Activated T-helper 9 cell treated with anti-CD3 and anti-CD28 coated beads, Interleukin-2, amount 50 U/mL, for 16 hours (primary cell): ENCODE measurements at regions not wholly inside any gene's neighbourhood (a gene's known extent, or its start where the extent isn't known, plus 50 kb on each side); places are given as distances from the start of the nearest gene placed in this dataset.
A peak's percentile ranks its signal among the peaks of the same experiment; 100 is the strongest.
"Not testable (repeated sequence)": the region's sequence is repeated elsewhere in the genome, so short reads cannot be mapped to it uniquely, and the experiment has no call there.

ENCODE experiments used
- DNase-seq: peaks from one replicate; pipeline ENCODE4 v3.0.0-alpha.2; 2020; ENCODE audit warnings: low read depth

DNA sequence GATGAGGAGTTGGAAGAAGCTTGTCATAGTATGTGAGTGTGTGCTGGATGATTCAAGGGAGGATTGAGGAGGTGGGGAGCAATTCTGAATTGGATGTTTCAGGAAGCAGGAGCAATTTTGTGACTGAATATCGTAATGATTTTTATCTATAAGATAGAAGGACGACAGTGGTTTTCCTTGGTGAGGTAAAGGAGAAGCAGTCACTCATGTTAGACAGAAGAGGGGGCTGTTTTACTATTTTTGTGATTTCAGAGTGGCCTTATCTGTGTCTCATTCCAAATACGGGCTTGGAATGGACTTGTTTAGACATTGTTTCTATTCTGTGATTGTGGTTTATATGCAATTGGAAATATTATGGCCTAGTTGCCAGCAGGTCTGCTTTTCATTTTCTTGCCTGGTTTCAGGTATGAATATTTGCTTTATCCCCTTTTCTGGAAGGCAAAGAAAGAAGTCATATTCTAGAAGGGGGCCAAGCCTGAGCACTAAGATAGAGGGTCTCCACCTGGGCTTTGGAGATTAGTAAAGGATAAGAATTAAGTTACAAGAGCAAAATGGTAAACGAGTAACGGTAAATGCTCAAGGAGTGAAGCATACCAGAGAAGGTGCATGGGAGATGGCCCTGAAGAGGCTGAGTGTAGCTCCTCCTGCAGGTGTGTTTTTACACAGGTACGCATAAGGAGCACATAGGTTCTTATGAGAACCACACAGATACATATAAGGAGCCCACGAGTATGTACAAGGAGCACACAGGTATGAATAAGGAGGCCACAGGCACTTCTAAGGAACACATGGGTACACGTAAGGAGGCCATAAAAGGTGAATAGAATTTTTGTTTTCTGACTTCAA is 124.6 kb upstream of the KCNAB1 start:
- DNase-seq = no peak

DNA sequence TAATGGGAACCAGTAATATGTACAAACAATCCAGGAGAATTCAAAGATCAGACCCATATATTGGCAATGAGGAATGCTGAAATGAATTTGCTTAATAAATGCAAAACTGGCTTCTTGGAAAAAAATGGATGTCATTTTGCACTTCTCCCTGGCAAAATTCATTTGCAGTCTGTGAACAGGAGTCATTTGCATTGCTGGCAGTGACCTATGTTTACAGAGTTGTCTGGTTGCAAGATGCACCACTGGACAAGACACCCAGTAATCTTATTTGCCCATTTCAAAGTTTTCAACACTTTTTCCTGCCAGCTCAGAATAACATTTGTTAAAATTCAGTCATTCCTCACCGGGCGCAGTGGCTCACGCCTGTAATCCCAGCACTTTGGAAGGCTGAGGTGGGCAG is 123.5 kb upstream of the KCNAB1 start:
- DNase-seq = no peak

DNA sequence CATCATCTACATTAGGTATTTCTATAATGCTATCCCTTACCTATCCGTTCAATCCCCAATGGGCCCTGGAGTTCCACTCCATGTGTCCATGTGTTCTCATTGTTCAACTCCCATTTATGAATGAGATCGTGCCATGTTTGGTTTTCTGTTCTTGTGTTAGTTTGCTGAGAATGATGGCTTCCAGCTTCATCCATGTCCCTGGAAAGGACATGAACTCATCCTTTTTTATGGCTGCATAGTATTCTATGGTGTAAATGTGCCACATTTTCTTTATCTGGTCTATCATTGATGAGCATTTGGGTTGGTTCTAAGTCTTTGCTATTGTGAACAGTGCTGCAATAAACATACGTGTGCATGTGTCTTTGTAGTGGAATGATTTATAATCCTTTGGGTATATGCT is 122.2 kb upstream of the KCNAB1 start:
- DNase-seq = not testable (repeated sequence)

DNA sequence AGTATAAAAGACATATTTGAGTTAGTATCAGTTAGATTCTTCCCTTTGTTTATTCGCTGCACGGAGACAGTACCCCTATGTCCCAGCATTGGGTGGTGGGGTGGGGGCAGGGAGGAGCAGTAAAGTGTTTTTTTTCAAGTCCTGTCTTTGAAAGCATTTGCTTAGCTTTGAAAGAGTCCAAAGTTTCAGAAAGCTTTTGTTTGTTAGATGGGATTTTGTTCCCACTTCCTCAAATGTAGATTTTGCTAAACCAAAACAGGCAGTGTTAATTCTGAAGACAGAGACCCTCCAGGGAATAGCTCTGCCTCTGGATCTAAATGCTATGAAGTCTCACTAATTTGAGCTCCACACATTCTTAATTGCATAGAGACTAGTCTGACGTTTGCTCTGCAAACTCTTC is 114.6 kb upstream of the KCNAB1 start:
- no peak for DNase-seq

DNA sequence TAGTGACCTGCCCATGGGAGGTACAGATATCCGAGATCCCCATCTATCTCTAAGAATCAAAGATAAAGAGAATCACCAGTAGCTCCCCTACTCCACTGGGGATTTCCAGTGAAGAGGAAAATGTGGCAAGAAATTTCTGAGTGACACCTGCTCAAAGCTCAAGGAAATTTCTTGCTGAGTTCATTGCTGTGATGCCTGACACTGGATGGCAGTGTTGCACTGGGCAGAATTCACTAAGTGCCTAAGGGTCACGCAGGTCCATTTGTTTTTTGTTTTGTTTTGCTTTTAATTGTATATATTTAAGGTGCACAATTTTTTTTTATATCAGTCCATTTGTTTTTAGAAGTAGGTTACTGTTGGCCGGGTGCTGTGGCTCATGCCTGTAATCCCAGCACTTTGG is 109.5 kb upstream of the KCNAB1 start:
- no peak for DNase-seq

DNA sequence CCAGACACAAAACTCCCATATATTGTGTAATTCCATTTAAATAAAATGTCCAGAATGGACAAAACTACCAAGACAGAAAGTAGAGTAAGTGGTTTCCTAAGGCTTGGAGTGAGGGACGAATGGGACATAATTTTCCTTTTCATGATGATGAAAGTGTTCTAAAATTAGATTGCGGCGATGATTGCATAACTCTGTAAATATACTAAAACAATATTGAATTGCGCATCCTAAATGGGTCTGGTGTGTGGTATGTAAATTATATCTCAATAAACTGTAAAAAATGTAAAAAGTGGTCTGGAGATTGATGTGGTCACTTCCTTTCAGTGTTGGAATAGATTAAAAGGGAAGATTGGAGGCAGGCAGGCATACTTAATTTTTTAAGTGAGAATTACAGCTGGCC is 105.9 kb upstream of the KCNAB1 start:
- no peak for DNase-seq

DNA sequence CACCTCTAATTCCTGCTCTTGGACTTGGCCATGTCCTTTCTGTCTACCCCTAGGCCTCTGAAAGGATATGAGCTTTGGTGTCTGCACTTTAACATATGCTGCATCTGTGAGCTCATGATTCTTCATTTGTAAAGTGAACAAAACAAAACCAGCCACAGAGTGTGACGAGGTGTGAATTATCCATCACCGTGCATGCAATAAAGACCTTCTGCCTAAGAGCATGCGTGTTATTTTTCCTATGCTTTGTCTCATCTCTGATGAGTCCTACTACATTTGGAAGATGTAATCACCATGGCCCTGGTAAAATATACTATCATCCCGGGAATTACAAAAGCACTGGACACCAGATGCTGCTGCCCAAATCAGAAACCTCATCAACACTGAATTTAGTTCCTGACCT is 103.5 kb upstream of the KCNAB1 start:
- no peak for DNase-seq

DNA sequence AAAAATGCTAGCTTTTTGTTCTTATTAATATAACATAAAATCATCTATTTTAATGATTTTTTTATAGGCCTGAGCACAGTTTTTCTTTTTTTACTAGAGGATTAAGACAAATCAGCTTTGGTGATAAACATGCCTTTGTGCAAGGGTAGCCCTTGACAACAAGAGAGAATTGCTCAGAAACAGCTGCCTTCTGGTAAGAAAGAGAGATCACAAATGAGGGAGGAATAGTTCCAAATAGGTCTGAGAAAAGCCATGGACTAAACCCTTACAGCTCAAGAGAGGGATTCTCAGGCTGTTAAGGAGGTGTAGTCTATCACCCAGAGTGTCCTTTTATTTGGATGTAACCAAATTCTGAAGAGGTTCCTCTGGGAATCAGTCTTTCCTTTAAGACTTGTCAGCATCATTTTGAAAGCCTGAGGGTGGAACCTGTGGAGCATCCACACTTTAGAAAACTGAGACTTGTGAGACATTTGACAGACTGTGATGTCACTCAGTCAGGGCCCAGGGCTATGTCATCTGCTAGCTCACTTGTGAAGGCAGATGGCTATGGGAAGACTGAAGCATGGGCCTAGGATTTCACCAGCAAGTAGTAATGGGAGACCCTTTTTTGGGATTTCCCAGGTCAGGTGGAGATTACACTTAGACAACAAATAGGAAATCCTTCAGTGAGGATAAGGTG is 102.9 kb upstream of the KCNAB1 start:
- DNase-seq = no peak

DNA sequence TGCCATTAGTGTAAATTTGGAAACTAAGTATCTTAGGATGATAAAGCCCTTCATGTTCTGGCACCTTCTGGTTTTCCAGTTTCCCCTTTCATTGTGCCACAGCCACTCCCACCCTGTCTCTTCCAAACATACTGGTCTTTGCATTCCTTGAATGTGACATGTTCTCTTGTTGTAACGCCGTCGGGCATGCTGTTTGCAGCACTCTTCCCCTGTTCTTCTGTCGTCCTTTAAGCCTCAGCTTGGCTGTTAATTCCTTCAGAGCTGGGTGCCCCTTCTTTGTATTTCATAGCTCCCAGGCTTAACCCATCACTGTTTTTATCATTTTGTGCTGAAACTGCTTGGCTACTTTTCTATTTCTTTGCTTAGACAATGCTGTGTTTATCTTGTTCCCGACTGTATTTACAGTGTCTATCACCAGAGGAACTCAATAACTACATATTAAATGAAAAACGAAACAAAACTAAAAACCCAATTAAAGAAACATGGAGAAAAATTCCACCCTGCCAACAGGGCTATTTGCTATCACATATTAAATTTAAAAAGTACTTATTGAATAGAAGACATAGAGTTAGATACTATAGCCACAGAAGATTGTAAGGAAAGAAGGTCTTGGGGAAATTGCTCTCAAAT is 95.4 kb upstream of the KCNAB1 start:
- no peak for DNase-seq

DNA sequence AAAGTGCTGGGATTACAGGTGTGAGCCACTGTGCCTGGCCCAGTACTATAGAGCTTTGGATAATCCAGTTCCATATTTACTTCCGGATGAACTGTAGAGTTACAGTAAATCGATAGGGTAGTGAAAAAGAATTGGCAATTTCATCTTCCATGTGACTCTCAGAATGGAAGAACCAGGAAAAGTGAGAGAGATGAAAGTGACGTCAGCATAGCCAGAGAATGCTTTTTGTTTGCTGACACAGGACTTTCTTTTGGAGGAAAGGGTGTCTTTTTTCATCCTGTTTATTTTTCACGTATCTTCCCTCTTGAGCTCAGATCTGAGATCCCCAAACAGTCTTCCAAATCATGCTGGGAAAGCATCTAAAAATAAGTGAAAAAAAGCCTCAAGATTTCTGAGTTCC is 91.2 kb upstream of the KCNAB1 start:
- DNase-seq = no peak

DNA sequence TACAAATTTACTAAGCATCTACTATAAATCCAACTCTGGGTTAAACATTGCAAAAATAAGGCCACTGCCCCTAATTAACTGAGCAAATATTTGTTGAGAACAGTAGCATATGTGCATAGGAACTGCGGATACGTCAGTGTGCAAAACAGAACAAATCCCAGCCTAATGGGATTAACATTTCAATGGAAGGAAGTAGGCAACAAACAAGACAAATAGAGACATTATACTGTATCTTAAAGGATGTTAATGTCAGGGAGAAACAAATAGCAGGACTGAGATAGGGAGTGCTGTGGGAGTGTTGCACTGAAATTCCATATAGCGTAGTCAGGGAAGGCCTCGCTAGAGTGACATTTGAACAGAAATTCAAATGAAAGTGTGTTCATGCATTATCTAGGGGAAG is 89.7 kb upstream of the KCNAB1 start:
- no peak for DNase-seq

DNA sequence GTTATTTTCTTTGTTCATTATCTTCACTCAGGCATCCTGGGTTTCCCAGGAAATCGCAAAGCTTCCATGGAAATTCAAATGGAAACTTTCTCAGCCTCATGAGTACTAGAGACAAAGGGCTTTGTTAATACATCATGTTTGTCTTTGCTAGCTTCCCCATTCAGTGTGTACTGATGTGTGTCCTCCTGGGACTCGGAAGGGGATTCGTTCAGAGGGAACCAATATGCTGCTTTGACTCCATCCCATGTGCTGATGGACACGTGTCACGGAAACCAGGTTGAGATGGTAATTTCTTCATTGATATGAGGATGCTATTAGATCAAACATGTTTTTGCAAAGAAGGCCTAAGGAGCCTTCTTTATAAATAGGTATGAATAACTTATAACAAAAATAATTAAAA is 87.0 kb upstream of the KCNAB1 start:
- DNase-seq = no peak

DNA sequence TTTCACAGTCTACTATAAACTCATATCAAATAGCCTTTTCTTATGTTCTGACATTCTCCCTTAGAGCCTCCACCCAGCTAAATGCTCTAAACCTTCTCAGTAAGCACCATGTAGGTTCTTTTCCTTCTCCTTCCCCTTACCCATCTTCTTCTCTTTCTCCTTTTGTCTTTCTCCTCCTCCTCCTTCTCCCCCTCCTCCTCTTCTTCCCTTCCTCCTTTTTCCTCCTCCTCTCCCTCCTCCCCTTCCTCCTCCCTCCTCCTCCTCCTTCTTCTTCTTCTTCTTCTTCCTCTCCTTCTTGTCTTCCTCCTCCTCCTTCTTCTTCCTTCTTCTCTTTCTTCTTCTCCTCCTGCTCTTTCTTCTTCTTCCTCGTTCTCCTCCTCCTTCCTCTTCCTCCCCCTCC is 85.2 kb upstream of the KCNAB1 start:
- no peak for DNase-seq

DNA sequence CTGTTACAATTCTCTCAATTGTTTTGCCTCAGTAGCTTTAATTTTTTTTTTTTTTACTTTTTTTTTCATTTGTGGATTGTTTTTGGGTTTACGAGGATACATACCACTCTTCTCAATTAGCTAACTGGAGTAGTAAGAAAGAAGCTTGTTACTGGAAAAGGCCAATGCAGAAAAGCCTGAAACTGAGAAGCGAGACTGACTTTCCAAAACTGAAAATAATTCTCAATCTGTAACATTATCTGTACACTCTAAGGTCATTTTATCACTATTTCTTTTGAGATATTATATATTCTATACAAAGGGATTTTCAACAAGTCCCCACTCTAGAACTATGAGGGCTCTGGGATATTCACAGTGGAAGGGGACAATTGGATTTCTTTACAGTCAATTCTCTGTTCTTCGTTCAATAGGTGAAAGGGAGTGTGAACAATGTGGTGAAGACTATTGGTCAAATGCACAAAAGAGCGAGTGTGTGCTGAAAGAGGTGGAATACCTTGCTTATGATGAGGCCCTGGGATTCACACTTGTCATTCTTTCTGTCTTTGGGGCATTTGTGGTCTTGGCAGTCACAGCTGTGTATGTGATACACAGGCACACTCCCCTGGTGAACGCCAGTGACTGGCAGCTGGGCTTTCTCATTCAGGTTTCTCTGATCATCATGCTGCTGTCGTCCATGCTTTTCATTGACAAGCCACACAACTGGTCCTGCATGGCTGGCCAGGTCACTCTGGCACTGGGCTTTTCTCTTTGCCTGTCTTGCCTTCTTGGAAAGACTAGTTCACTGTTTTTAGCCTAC is 83.9 kb upstream of the KCNAB1 start:
- no peak for DNase-seq

DNA sequence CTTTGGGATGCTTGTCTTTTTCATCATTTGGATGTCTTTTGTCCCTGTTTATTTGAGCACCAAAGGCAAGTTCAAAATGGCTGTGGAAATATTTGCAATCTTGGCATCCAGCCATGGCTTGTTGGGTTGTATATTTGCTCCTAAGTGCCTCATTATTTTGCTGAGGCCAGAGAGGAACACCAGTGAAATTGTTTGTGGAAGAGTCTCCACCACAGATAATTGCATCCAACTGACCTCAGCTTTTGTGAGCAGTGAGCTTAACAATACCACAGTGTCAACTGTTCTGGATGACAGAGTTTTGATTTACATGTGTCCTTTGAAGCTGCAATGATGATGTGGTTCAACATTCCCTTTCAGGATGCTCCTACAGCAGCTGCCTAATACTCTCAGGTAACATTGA is 83.0 kb upstream of the KCNAB1 start:
- no peak for DNase-seq

DNA sequence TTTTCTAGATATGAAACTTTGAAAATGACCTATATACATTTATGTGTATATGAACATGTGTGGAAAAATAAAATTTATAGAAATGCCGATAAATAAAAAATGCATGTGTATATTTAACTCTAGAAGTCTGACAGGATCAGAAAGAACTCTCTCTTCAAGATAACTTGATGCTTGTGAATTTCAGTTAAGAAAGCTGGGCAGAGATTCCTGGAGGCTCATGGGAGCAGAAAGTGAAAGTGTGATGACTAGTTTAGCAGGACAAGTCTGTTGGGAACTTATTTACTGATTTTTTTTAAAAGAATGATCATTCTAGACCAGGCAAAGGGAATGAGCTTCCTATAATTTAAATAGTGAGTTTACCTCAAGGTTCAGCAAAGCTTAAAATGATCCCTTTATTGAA is 81.5 kb upstream of the KCNAB1 start:
- DNase-seq = no peak

DNA sequence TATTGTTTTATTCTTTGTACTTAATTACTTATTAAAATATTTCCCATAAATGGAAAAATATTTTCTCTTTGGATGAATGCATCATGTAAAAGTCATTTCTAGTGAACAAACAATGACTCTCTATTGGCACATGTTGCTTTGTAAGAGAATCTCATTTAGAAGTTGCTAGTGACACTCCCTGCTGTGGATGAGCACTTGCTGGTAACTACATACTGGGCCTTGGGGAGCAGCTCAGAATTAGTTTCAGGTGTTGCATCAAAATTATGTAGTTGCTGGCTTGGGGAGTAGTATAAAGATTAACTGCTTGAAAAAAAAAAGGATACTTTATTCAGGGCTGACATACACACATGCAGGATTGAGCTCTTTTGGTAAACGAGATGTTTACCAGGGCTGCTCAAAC is 80.3 kb upstream of the KCNAB1 start:
- DNase-seq = no peak

DNA sequence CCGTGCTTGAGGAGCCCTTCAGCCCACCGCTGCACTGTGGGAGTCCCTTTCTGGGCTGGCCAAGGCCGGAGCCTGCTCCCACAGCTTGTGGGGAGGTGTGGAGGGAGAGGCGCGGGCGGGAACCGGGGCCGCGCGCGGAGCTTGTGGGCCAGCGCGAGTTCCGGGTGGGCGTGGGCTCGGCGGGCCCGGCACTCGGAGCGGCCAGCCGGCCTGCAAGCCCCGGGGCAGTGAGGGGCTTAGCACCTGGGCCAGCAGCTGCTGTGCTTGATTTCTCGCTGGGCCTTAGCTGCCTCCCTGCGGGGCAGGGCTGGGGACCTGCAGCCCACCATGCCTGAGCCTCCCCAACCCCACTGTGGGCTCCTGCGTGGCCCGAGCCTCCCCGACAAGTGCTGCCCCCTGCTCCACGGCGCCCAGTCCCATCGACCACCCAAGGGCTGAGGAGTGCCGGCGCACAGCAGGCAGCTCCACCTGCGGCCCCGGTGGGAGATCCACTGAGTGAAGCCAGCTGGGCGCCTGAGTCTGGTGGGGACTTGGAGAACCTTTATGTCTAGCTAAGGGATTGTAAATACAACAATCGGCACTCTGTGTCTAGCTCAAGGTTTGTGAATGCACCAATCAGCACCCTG is 79.0 kb upstream of the KCNAB1 start:
- DNase-seq = not testable (repeated sequence)

DNA sequence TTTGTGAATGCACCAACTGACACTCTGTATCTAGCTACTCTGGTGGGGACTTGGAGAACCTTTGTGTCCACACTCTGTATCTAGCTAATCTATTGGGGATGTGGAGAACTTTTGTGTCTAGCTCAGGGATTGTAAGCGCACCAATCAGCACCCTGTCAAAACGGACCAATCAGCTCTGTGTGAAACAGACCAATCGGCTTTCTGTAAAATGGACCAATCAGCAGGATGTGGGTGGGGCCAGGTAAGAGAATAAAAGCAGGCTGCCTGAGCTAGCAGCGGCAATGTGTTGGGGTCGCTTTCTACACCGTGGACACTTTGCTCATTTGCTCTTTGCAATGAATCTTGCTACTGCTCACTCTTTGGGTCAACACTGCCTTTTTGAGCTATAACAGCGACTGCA is 78.5 kb upstream of the KCNAB1 start:
- DNase-seq = not testable (repeated sequence)

DNA sequence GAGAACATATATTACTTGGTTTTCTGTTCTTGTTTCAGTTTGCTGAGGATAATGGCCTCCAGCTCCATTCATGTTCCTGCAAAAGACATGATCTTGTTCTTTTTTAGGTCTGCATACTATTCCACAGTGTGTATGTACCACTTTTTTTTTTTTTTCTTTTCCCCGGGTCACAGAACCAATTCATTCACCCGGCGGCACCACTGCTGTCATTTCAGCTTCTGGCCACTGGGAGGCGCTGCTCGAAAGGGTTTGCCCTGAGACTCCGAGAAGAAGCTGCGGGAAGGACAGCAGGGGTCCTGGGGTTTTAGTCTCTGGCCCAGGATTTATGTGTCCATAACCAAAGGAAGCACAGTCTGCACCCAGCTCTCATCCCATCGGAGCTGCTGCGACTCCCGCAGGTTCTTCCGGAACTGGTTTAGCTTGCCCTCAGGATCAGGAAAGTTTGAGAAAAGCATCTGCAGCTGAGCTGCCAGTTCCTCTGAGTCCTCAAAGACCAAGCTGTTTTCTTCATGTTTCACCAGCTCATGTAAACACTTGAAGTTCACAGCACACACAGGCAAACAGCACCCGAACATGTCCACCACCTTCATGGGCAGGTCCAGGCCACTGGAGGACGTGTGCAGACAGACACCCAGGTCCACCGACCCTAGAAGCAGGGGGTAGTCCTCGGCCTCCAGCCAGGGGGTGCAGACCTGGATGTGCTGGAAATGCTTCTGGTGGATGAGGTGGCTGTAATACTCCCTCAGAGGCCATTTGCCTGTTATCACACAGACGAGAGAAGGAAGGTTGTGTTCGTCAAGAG is 76.3 kb upstream of the KCNAB1 start:
- DNase-seq = peak; percentile 21

DNA sequence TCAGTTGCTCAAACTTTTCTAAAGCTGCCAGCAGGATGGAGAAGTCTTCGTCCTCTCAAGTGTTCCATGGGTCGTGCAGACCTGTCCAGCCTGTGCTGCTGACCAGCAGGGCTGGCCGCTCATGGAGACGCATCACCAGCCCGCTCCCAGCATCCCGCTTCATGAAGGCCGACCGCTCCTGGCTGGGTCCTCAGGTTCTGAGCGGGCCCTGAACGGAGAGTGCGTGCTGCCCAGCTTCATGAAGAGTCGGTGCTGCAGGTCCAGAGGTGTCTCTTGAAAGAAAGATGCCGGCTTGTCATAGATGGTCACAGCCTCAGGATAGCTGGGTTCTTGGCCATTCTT is 75.8 kb upstream of the KCNAB1 start:
- no peak for DNase-seq
